NT2/D1 (cell line): ENCODE measurements at regions not wholly inside any gene's neighbourhood (a gene's known extent, or its start where the extent isn't known, plus 50 kb on each side); places are given as distances from the start of the nearest gene placed in this dataset.

Experiments
- SUZ12 ChIP-seq: IDR thresholded peaks from 2 replicates; pipeline ENCODE4 v1.6.1; 2011; ENCODE audit not compliant: insufficient read length, insufficient read depth; ENCODE audit errors: extremely low read depth
- YY1 ChIP-seq: IDR thresholded peaks from 2 replicates; pipeline ENCODE4 v1.6.1; 2011; ENCODE audit not compliant: insufficient read length, insufficient read depth
- ZNF274 ChIP-seq: IDR thresholded peaks from 2 replicates; pipeline ENCODE4 v1.6.1; 2011; ENCODE audit warnings: mild to moderate bottlenecking, low read depth, low read length

DNA sequence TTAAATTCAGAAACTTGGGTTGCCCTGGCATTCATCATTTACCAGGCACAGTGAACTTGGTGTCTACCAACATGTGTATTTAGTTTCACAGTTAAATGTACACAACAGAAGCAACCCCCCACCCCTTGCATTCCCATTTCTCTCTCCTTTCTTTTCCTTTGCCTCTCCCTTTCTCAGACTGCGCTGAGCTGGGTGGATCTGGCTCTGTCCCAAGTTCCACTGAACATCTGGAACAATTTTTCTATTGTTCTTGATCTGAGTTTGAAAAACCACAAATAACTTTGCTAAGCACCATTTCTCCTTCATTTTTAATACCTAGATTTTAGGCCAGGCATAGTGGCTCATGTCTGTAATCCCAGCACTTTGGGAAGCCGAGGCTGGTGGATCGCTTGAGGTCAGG lies 242.2 kb downstream of the ABHD5 start:
- no peak for TF ChIP-seq YY1
- no peak for TF ChIP-seq SUZ12
- TF ChIP-seq ZNF274: no peak
